H9 (cell line): ENCODE measurements at regions not wholly inside any gene's neighbourhood (a gene's known extent, or its start where the extent isn't known, plus 50 kb on each side); places are given as distances from the start of the nearest gene placed in this dataset.

Experiments used
- DNase-seq: peaks from one replicate; pipeline ENCODE4 v3.0.0-alpha.2; 2017
- H2AFZ ChIP-seq: one replicate; pipeline ENCODE4 v1.6.1; 2013; ENCODE audit warnings: mild to moderate bottlenecking, low read length, control low read depth, moderate library complexity
- H2AK5ac ChIP-seq: 2 replicates; pipeline ENCODE4 v1.6.1; 2013; ENCODE audit warnings: low read length, control low read depth, mixed read lengths; ENCODE audit not compliant: insufficient read length
- H2BK120ac ChIP-seq: one replicate; pipeline ENCODE4 v1.6.1; 2013; ENCODE audit warnings: low read depth, mild to moderate bottlenecking, low read length, control low read depth, inconsistent platforms; ENCODE audit not compliant: poor library complexity, severe bottlenecking
- H2BK12ac ChIP-seq: 2 replicates; pipeline ENCODE4 v1.6.1; 2013; ENCODE audit warnings: low read length, control low read depth, mixed read lengths, low read depth; ENCODE audit not compliant: insufficient read length
- H2BK15ac ChIP-seq: 2 replicates; pipeline ENCODE4 v1.6.1; 2013; ENCODE audit warnings: low read depth, low read length, control low read depth
- H2BK20ac ChIP-seq: one replicate; pipeline ENCODE4 v1.6.1; 2013; ENCODE audit warnings: low read depth, mild to moderate bottlenecking, low read length, control low read depth, inconsistent platforms; ENCODE audit not compliant: poor library complexity, severe bottlenecking
- H2BK5ac ChIP-seq: 2 replicates; pipeline ENCODE4 v1.6.1; 2013; ENCODE audit warnings: low read length, control low read depth, mixed read lengths; ENCODE audit not compliant: insufficient read length
- H3K14ac ChIP-seq: 2 replicates; pipeline ENCODE4 v1.6.1; 2013; ENCODE audit warnings: low read length, control low read depth; ENCODE audit not compliant: insufficient read depth
- H3K18ac ChIP-seq: 2 replicates; pipeline ENCODE4 v1.6.1; 2013; ENCODE audit warnings: low read depth, mild to moderate bottlenecking, mixed read lengths, low read length, control low read depth; ENCODE audit not compliant: insufficient read length
- H3K23ac ChIP-seq: 2 replicates; pipeline ENCODE4 v1.6.1; 2013; ENCODE audit warnings: low read length, control low read depth, mixed read lengths, low read depth; ENCODE audit not compliant: insufficient read length
- H3K23me2 ChIP-seq: 2 replicates; pipeline ENCODE4 v1.6.1; 2013; ENCODE audit warnings: low read depth, mild to moderate bottlenecking, mixed read lengths, low read length, control low read depth; ENCODE audit not compliant: insufficient read length, poor library complexity, severe bottlenecking
- H3K27ac ChIP-seq: 2 replicates; pipeline ENCODE4 v1.5.1; 2013; ENCODE audit warnings: low read length, control low read depth, mixed read lengths, low read depth; ENCODE audit not compliant: insufficient read length
- H3K27me3 ChIP-seq: 2 replicates; pipeline ENCODE4 v1.6.1; 2013; ENCODE audit warnings: low read length, control low read depth, inconsistent platforms; ENCODE audit not compliant: insufficient read depth
- H3K4ac ChIP-seq: 2 replicates; pipeline ENCODE4 v1.6.1; 2013; ENCODE audit warnings: low read depth, mild to moderate bottlenecking, control low read depth, inconsistent platforms, low read length, moderate library complexity
- H3K4me1 ChIP-seq: 2 replicates; pipeline ENCODE4 v1.6.1; 2013; ENCODE audit warnings: low read length, control low read depth, inconsistent platforms; ENCODE audit not compliant: insufficient read depth
- H3K4me2 ChIP-seq: 2 replicates; pipeline ENCODE4 v1.6.1; 2013; ENCODE audit warnings: low read length, control low read depth, mixed read lengths; ENCODE audit not compliant: insufficient read length, insufficient read depth
- H3K56ac ChIP-seq: 2 replicates; pipeline ENCODE4 v1.6.1; 2013; ENCODE audit warnings: low read depth, mild to moderate bottlenecking, mixed read lengths, low read length, control low read depth; ENCODE audit not compliant: insufficient read length
- H3K79me1 ChIP-seq: 2 replicates; pipeline ENCODE4 v1.6.1; 2013; ENCODE audit warnings: low read depth, mild to moderate bottlenecking, moderate library complexity, low read length, control low read depth, inconsistent platforms; ENCODE audit not compliant: insufficient read depth, poor library complexity, severe bottlenecking
- H3K79me2 ChIP-seq: 2 replicates; pipeline ENCODE4 v1.6.1; 2013; ENCODE audit warnings: low read length, control low read depth, inconsistent platforms; ENCODE audit not compliant: insufficient read depth
- H3K9ac ChIP-seq: 2 replicates; pipeline ENCODE4 v1.6.1; 2013; ENCODE audit warnings: low read length, control low read depth, mixed read lengths; ENCODE audit not compliant: insufficient read length; ENCODE audit errors: extremely low read depth
- H3K9me3 ChIP-seq: one replicate; pipeline ENCODE4 v1.6.1; 2013; ENCODE audit warnings: low read depth, low read length, inconsistent platforms; ENCODE audit not compliant: control insufficient read depth
- H3T11ph ChIP-seq: one replicate; pipeline ENCODE4 v1.6.1; 2013; ENCODE audit warnings: mild to moderate bottlenecking, low read length, control low read depth, inconsistent platforms
- H4K20me1 ChIP-seq: one replicate; pipeline ENCODE4 v1.6.1; 2013; ENCODE audit not compliant: control insufficient read depth, insufficient read length, insufficient read depth
- H4K5ac ChIP-seq: 2 replicates; pipeline ENCODE4 v1.6.1; 2013; ENCODE audit warnings: low read depth, mild to moderate bottlenecking, mixed read lengths, low read length, control low read depth; ENCODE audit not compliant: insufficient read length
- H4K8ac ChIP-seq: replicated peaks from 2 replicates; pipeline ENCODE4 v1.6.1; 2013; ENCODE audit warnings: low read length, control low read depth, mixed read lengths, low read depth; ENCODE audit not compliant: insufficient read length
- H4K91ac ChIP-seq: 2 replicates; pipeline ENCODE4 v1.6.1; 2013; ENCODE audit warnings: low read depth, mild to moderate bottlenecking, moderate library complexity, mixed read lengths, low read length, control low read depth; ENCODE audit not compliant: insufficient read length
- H3K27ac Mint-ChIP-seq, 3 experiments: 2 replicates in 2 of 3; 3 replicates in 1 of 3; pipeline ENCODE4 v1.8.0; 2020 to 2021; ENCODE audit warnings: mixed read lengths in 3 of 3, mild to moderate bottlenecking in 1 of 3, moderate library complexity in 1 of 3
- H3K27me3 Mint-ChIP-seq: 2 replicates; pipeline ENCODE4 v1.8.0; 2021; ENCODE audit warnings: low read depth, mild to moderate bottlenecking, moderate library complexity, mixed read lengths
- H3K36me3 Mint-ChIP-seq, 3 experiments: 2 replicates in 2 of 3; 3 replicates in 1 of 3; pipeline ENCODE4 v1.8.0; 2020 to 2021; ENCODE audit warnings: low read depth in 3 of 3, mixed read lengths in 3 of 3; ENCODE audit not compliant: insufficient read depth in 1 of 3
- H3K4me1 Mint-ChIP-seq, 2 experiments: 2 replicates each; pipeline ENCODE4 v1.8.0; 2020; ENCODE audit warnings: mixed read lengths in 2 of 2
- H3K4me3 Mint-ChIP-seq, 2 experiments: 2 replicates in 1 of 2; 3 replicates in 1 of 2; pipeline ENCODE4 v1.8.0; 2020 to 2021; ENCODE audit warnings: mild to moderate bottlenecking in 2 of 2, mixed read lengths in 2 of 2, moderate library complexity in 1 of 2
- H3K9me3 Mint-ChIP-seq, 2 experiments: 2 replicates in 1 of 2; 3 replicates in 1 of 2; pipeline ENCODE4 v1.8.0; 2020; ENCODE audit warnings: mild to moderate bottlenecking in 2 of 2, mixed read lengths in 2 of 2, moderate library complexity in 1 of 2
- WGBS: extraction: QIAGEN DNeasy Blood & Tissue Kit; methylation state at CpG from one replicate; pipeline ENCODE4 v1.1.7; 2013; ENCODE audit warnings: missing lambda C conversion rate, low lambda C conversion rate, mixed read lengths; ENCODE audit not compliant: insufficient read length; ENCODE audit errors: extremely low coverage; 5-methylcytosine and 5-hydroxymethylcytosine counted together
- TF ChIP-seq, protein P1 (sequence below): fragments of 200-600 bp; sonication (generic); conservative IDR thresholded peaks from 3 replicates; pipeline ENCODE4 v1.8.0; 2021; ENCODE audit warnings: antibody characterized with exemption, mild to moderate bottlenecking

DNA sequence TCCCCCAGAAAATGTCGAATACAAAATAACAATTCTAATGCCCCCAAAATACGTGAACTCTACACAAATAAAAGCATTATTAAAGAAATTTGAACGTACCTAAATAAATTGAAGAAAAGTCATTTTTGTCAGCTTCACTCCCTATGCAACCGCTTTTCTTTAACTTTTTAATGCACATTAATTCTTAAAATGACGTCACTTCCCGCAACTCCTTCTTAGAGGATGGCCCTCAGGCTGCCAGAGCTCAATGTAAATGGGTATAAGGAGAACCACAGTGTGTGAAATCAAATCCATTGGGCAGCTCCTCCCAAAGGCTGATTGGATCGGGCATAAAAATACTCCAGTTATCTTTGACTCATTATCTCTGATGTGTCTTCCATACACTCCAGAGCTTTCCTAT, 736.9 kb downstream of the GBE1 start:
- H2AFZ ChIP-seq, result no peak overlapping the region
- no peaks in the 10 kb centered on the region for H3K27me3 ChIP-seq
- H3K9me3 ChIP-seq, result no peaks in the 10 kb centered on the region
- H2BK20ac ChIP-seq, result no peak overlapping the region
- WGBS, result no CpG with 5 or more reads among the region's 7 CpGs
- H3T11ph ChIP-seq, result no peak overlapping the region
- H2AK5ac ChIP-seq, result no peak overlapping the region
- no peak overlapping the region for H3K4me2 ChIP-seq
- H2BK5ac ChIP-seq, result no peak overlapping the region
- TF ChIP-seq, protein P1, sequence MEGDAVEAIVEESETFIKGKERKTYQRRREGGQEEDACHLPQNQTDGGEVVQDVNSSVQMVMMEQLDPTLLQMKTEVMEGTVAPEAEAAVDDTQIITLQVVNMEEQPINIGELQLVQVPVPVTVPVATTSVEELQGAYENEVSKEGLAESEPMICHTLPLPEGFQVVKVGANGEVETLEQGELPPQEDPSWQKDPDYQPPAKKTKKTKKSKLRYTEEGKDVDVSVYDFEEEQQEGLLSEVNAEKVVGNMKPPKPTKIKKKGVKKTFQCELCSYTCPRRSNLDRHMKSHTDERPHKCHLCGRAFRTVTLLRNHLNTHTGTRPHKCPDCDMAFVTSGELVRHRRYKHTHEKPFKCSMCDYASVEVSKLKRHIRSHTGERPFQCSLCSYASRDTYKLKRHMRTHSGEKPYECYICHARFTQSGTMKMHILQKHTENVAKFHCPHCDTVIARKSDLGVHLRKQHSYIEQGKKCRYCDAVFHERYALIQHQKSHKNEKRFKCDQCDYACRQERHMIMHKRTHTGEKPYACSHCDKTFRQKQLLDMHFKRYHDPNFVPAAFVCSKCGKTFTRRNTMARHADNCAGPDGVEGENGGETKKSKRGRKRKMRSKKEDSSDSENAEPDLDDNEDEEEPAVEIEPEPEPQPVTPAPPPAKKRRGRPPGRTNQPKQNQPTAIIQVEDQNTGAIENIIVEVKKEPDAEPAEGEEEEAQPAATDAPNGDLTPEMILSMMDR, result no peak
- no peak overlapping the region for H2BK120ac ChIP-seq
- no peak overlapping the region for H2BK12ac ChIP-seq
- Mint-ChIP-seq H3K4me3 (no peak overlapping the region), H3K9me3 (no peaks in the 10 kb centered on the region; a peak in 1 of 5 replicates), H3K27me3 (no peaks in the 10 kb centered on the region), H3K27ac (no peak overlapping the region), H3K4me1 (no peaks in the 10 kb centered on the region), H3K36me3 (no peaks in the 10 kb centered on the region)
- H3K79me1 ChIP-seq, result no peaks in the 10 kb centered on the region
- H3K56ac ChIP-seq, result no peak overlapping the region
- H4K91ac ChIP-seq, result no peak overlapping the region
- no peak overlapping the region for H4K8ac ChIP-seq
- H2BK15ac ChIP-seq, result no peak overlapping the region
- no peak overlapping the region for H3K9ac ChIP-seq
- no peak overlapping the region for H4K5ac ChIP-seq
- no peak for DNase-seq
- no peak overlapping the region for H3K18ac ChIP-seq
- H3K79me2 ChIP-seq, result no peaks in the 10 kb centered on the region
- no peak overlapping the region for H3K14ac ChIP-seq
- no peak overlapping the region for H3K27ac ChIP-seq
- no peaks in the 10 kb centered on the region for H4K20me1 ChIP-seq
- no peak overlapping the region for H3K4ac ChIP-seq
- H3K23me2 ChIP-seq, result no peaks in the 10 kb centered on the region
- H3K4me1 ChIP-seq, result no peaks in the 10 kb centered on the region
- H3K23ac ChIP-seq, result no peak overlapping the region
